Breast epithelium (tissue), 3 donors: ENCODE measurements at regions not wholly inside any gene's neighbourhood (a gene's known extent, or its start where the extent isn't known, plus 50 kb on each side); places are given as distances from the start of the nearest gene placed in this dataset.

Experiments used
- CTCF ChIP-seq, 3 donors: fragments of 450-650 bp; IDR thresholded peaks; one replicate each; pipeline ENCODE4 v1.5.1; 2016 to 2017; ENCODE audit warnings: antibody characterized with exemption in 3 of 3, mild to moderate bottlenecking in 3 of 3, moderate library complexity in 3 of 3
- POLR2A ChIP-seq: fragments of 450-650 bp; IDR thresholded peaks from one replicate; pipeline ENCODE4 v1.6.1; 2016; ENCODE audit warnings: antibody characterized with exemption, mild to moderate bottlenecking, moderate library complexity

GRCh38 chr9:120303519-120303918 is 276.4 kb downstream of the CDK5RAP2 start:
- TF ChIP-seq POLR2A (no peak), CTCF (IDR thresholded peaks at IDR 0.05) (no peak)
